PC-9 (cell line): ENCODE measurements at regions not wholly inside any gene's neighbourhood (a gene's known extent, or its start where the extent isn't known, plus 50 kb on each side); places are given as distances from the start of the nearest gene placed in this dataset.

Experiments used
- BruUV-seq: library from RNA; stranded (reverse); fragments of 400-500 nt; replicated peaks from 2 replicates; lab custom pipeline; 2021; lab: Mats Ljungman, UMichigan
- CTCF ChIA-PET: fragments of 300-600 bp; sonication (Branson Sonifier 250); formaldehyde crosslinking; loops from one replicate; lab custom pipeline; 2022; ENCODE audit warnings: antibody characterized with exemption; lab: Charles Lee
- POLR2A ChIA-PET: fragments of 300-600 bp; sonication (Branson Sonifier 250); formaldehyde crosslinking; loops from one replicate; lab custom pipeline; 2022; ENCODE audit warnings: antibody characterized with exemption; ENCODE audit not compliant: unreplicated experiment; lab: Charles Lee
- DNase-seq, 2 experiments: peaks; one replicate each; pipeline versions ENCODE4 v3.0.0 to v3.0.0-alpha.2; 2015 to 2022; ENCODE audit warnings: mixed read lengths in 1 of 2
- H2AFZ ChIP-seq: fragments of 200-600 bp; sonication (generic); 2 replicates; pipeline ENCODE4 v1.8.1; 2017; ENCODE audit warnings: antibody characterized with exemption
- H3F3A ChIP-seq: fragments of 200-600 bp; sonication (generic); 2 replicates; pipeline ENCODE4 v1.8.1; 2017; ENCODE audit warnings: antibody characterized with exemption, mild to moderate bottlenecking, low read depth; ENCODE audit not compliant: insufficient read depth
- H3K27ac ChIP-seq: fragments of 200-600 bp; sonication (generic); 2 replicates; pipeline ENCODE4 v1.6.1; 2016; ENCODE audit warnings: mixed run types
- H3K27me3 ChIP-seq: fragments of 200-600 bp; sonication (generic); 2 replicates; pipeline ENCODE4 v1.6.1; 2016; ENCODE audit warnings: low read depth, mixed run types; ENCODE audit not compliant: insufficient read depth
- H3K36me3 ChIP-seq: fragments of 200-600 bp; sonication (generic); 2 replicates; pipeline ENCODE4 v1.6.1; 2016; ENCODE audit warnings: low read depth, mixed run types
- H3K4me1 ChIP-seq: fragments of 200-600 bp; sonication (generic); replicated peaks from 2 replicates; pipeline ENCODE4 v1.6.1; 2016; ENCODE audit warnings: mixed run types; ENCODE audit not compliant: insufficient read depth
- H3K4me2 ChIP-seq: fragments of 200-600 bp; sonication (generic); 2 replicates; pipeline ENCODE4 v1.6.1; 2017; ENCODE audit warnings: mixed run types
- H3K4me3 ChIP-seq: fragments of 200-600 bp; sonication (generic); 2 replicates; pipeline ENCODE4 v1.6.1; 2016; ENCODE audit warnings: mixed run types
- H3K79me2 ChIP-seq: fragments of 200-600 bp; sonication (generic); 2 replicates; pipeline ENCODE4 v1.6.1; 2017; ENCODE audit warnings: low read depth, mixed run types
- H3K9me2 ChIP-seq: fragments of 200-600 bp; sonication (generic); 2 replicates; pipeline ENCODE4 v1.8.1; 2017; ENCODE audit warnings: mild to moderate bottlenecking; ENCODE audit not compliant: insufficient read depth
- H3K9me3 ChIP-seq: fragments of 200-600 bp; sonication (generic); 2 replicates; pipeline ENCODE4 v1.8.1; 2016; ENCODE audit warnings: low read depth; ENCODE audit not compliant: insufficient read depth
- H4K20me1 ChIP-seq: fragments of 200-600 bp; sonication (generic); 2 replicates; pipeline ENCODE4 v1.8.1; 2017; ENCODE audit not compliant: insufficient read depth
- EZH2 ChIP-seq: fragments of 200-600 bp; sonication (generic); IDR thresholded peaks from 2 replicates; pipeline ENCODE4 v1.8.0; 2017; ENCODE audit warnings: antibody characterized with exemption, low read depth
- intact Hi-C: fragments of 100-400 bp; cut with micrococcal nuclease; formaldehyde crosslinking; loops from one replicate; pipeline ENCODE4 v1.10.0; 2022; ENCODE audit not compliant: unreplicated experiment
- TF ChIP-seq, protein P1 (sequence below): fragments of 200-600 bp; sonication (generic); conservative IDR thresholded peaks from 2 replicates; pipeline ENCODE4 v1.6.1; 2017; ENCODE audit warnings: mixed run types, antibody characterized with exemption, mild to moderate bottlenecking, moderate library complexity

DNA sequence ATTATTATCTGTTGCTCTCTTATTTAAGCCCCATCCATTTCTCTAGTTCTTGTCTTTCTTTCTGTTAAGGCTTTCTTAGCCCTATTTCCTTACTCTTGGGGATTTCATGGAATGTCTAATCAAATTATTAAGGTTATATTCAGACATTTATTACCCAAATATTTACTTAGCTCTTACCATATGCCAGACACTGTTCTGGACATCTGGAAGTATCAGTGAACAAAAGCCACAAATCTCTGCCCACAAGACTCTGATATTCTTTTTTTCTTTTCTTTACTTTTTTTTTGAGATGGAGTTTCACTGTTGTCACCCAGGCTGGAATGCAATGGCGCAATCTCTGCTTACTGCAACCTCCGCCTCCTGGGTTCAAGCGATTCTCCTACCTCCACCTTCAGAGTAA is 74.3 kb upstream of the NBL1 start:
- ChIA-PET CTCF (no interaction called here), POLR2A (no interaction called here)
- Histone ChIP-seq H3K27ac (no peak overlapping the region), H3K9me3 (no peaks in the 10 kb centered on the region), H3K9me2 (no peaks in the 10 kb centered on the region), H4K20me1 (no peaks in the 10 kb centered on the region), H3K27me3 (no peaks in the 10 kb centered on the region), H2AFZ (no peak overlapping the region), H3K79me2 (no peaks in the 10 kb centered on the region), H3K4me2 (no peak overlapping the region), H3K4me1 (no peaks in the 10 kb centered on the region), H3F3A (no peaks in the 10 kb centered on the region), H3K4me3 (no peak overlapping the region), H3K36me3 (no peaks in the 10 kb centered on the region)
- BruUV-seq = no TSS peak
- intact Hi-C loops = loop anchor here (10.0 kb wide), 1 partner anchor 65 kb away; no protein-coding TSS in a partner anchor
- TF ChIP-seq, protein P1, sequence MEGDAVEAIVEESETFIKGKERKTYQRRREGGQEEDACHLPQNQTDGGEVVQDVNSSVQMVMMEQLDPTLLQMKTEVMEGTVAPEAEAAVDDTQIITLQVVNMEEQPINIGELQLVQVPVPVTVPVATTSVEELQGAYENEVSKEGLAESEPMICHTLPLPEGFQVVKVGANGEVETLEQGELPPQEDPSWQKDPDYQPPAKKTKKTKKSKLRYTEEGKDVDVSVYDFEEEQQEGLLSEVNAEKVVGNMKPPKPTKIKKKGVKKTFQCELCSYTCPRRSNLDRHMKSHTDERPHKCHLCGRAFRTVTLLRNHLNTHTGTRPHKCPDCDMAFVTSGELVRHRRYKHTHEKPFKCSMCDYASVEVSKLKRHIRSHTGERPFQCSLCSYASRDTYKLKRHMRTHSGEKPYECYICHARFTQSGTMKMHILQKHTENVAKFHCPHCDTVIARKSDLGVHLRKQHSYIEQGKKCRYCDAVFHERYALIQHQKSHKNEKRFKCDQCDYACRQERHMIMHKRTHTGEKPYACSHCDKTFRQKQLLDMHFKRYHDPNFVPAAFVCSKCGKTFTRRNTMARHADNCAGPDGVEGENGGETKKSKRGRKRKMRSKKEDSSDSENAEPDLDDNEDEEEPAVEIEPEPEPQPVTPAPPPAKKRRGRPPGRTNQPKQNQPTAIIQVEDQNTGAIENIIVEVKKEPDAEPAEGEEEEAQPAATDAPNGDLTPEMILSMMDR = no peak
- TF ChIP-seq EZH2 = no peak
- no peak for DNase-seq

DNA sequence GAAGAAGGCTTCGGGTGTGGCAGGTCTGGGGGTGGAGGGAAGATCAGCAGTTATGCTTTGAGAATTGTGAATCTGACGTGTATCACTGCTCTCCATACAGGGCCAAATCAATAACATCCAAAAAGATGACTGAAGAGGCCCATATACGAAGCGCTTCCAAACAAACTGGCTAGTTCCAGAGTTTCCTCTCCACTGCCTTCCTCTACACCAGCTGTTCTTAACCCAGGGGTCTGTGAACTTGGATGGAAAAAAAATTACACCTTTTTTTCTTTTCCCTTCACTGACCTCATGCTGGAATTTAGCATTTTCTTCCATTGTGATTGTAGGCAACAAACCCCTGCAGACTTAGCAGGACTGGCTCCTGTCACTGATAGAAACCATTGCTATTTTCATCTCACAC is 77.1 kb upstream of the NBL1 start:
- CTCF ChIA-PET = no interaction called here
- no TSS peak for BruUV-seq
- Histone ChIP-seq H3K9me2 (no peaks in the 10 kb centered on the region), H3K4me3 (no peak overlapping the region), H3K36me3 (no peaks in the 10 kb centered on the region), H3K9me3 (no peaks in the 10 kb centered on the region), H4K20me1 (no peaks in the 10 kb centered on the region), H3K4me1 (no peaks in the 10 kb centered on the region), H3K79me2 (no peaks in the 10 kb centered on the region), H3K27me3 (no peaks in the 10 kb centered on the region), H3K4me2 (no peak overlapping the region), H3K27ac (no peak overlapping the region), H2AFZ (no peak overlapping the region), H3F3A (no peaks in the 10 kb centered on the region)
- DNase-seq = no peak
- no peak for TF ChIP-seq EZH2
- TF ChIP-seq, protein P1 = no peak
- intact Hi-C loops = no loop called here
- POLR2A ChIA-PET = no interaction called here

DNA sequence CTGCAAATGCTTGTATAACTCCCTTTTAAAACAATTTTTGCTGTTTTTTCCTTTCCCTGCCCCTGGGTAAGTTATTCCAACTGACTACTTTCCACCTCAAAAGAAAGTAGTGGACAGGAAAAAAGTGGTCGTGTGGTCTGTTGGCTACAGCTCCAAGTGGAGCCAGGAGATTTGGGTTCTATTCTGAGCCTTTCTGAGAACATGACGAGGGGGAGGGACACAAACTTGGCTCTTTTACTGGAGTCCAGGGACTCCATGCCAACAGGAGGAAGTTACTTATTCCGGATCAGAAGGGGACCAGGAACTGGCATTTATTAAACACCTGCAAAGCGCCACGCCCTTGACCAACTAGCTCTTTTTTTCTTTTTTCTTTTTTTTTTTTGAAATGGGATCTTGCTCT is 79.0 kb upstream of the CAPZB start:
- no peak overlapping the region for H3K4me2 ChIP-seq
- CTCF ChIA-PET = no interaction called here
- no peaks in the 10 kb centered on the region for H3K27me3 ChIP-seq
- no peak for DNase-seq
- no peaks in the 10 kb centered on the region for H4K20me1 ChIP-seq
- POLR2A ChIA-PET = no interaction called here
- H3K9me2 ChIP-seq = no peaks in the 10 kb centered on the region
- H3F3A ChIP-seq = no peaks in the 10 kb centered on the region
- TF ChIP-seq, protein P1 = no peak
- TF ChIP-seq EZH2 = no peak
- H3K4me3 ChIP-seq = no peak overlapping the region
- intact Hi-C loops = no loop called here
- no TSS peak for BruUV-seq
- no peak overlapping the region for H2AFZ ChIP-seq
- H3K79me2 ChIP-seq = no peaks in the 10 kb centered on the region
- no peak overlapping the region for H3K27ac ChIP-seq
- H3K36me3 ChIP-seq = no peaks in the 10 kb centered on the region
- H3K9me3 ChIP-seq = no peaks in the 10 kb centered on the region
- no peaks in the 10 kb centered on the region for H3K4me1 ChIP-seq
